Epidermal melanocyte (primary cell): ENCODE measurements at regions not wholly inside any gene's neighbourhood (a gene's known extent, or its start where the extent isn't known, plus 50 kb on each side); places are given as distances from the start of the nearest gene placed in this dataset.

Source experiments
- DNase-seq: peaks from one replicate; pipeline ENCODE4 v3.0.0; 2011; ENCODE audit warnings: low spot score; ENCODE audit not compliant: insufficient read length

DNA sequence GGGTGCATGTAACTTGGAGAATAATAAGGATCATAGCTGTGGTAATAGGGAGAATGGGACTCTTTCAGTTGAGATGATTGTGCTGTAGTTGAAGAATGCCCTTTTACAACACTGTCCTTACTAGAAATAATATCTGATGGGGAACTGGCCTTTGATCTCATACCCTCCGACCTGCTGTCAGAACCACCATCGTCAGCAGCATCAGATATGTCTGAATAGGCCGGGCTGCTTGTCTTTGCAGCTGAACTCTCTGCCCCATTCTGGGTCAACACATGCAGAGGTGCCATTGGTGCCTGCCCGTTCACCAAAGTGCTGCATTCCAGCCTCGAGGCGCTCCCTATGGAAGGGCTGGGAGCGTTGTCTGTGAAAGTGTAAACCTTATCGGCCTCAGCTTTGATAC lies 99.1 kb downstream of the ZNF608 start:
- DNase-seq: no peak

DNA sequence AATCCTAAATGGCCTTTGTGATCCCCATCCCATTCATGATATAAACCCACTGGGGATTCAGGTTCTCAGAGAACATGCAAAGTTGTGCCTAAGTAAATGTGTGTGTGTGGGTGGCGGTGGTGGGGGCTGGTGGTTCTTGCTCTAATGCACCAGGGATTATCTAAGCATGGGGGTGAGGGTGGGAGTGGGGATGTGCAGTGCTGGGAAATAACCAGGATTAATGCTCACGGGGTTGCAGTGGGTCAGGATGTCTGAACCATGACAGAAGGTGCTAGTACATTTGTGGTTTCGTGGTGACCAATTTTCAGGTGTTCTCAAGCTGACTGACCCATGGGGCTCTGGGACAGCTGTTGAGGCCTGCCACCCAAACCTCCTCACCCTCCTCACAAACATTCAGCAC lies 101.0 kb downstream of the ZNF608 start:
- no peak for DNase-seq

- no peak for DNase-seq
Observed at GRCh38 chr5:124644582-124644981, 101.9 kb downstream of the ZNF608 start.

GRCh38 chr5:124644138-124644537 lies 102.3 kb downstream of the ZNF608 start:
- no peak for DNase-seq

- no peak for DNase-seq
Observed at GRCh38 chr5:124643336-124643735, 103.1 kb downstream of the ZNF608 start.

GRCh38 chr5:124642151-124642550 lies 104.3 kb downstream of the ZNF608 start:
- no peak for DNase-seq

- DNase-seq: no peak
Observed at GRCh38 chr5:124641154-124641792, 105.2 kb downstream of the ZNF608 start.

- no peak for DNase-seq
Observed at GRCh38 chr5:124639095-124639665, 107.3 kb downstream of the ZNF608 start.

DNA sequence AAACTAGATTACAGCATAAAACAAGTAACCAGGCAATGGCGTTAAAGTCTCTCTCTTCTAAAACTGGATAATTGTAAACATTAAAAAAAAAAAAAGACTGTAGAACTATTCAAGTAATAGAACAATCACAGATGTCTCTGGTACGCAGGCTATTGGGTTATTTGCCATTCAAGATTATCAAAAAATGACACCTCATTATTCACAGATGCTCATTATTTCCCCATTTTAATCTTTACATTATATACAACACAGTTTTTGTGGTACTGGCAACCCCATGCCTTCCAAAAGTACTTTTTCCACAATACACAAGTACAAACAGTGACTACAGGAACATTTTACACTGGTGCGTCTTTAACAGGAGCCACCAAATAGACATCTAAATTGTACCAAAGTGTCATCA lies 109.4 kb downstream of the ZNF608 start:
- no peak for DNase-seq

DNA sequence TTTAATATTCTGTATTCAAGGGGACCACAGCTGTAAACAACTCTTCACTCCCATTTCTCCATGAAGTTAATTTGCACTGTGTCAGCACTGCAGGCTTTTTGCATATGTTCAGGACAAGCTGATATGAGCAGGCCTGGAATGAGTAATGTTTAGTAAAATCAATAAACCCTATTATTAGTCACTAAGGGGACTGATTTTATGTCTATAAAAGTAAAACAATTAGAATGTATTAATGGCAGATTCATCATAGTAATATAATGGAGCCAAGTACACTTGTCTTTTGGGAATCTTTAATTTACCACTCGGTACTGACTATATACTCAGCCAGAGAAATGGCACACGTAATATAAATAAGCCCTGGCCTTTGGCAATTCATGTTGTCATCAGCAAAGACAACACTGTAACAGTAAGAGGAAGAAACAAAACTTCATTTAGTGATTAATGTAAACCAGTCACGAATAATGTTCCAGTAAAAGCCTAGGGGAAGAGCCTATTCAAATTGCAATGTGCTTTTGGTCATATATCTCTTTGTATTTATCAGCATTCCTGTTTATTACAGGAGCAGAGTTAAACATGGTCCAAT lies 111.6 kb downstream of the ZNF608 start:
- DNase-seq: no peak

- DNase-seq: peak; percentile 37
Observed at GRCh38 chr5:124634228-124634739, 112.2 kb downstream of the ZNF608 start.

DNA sequence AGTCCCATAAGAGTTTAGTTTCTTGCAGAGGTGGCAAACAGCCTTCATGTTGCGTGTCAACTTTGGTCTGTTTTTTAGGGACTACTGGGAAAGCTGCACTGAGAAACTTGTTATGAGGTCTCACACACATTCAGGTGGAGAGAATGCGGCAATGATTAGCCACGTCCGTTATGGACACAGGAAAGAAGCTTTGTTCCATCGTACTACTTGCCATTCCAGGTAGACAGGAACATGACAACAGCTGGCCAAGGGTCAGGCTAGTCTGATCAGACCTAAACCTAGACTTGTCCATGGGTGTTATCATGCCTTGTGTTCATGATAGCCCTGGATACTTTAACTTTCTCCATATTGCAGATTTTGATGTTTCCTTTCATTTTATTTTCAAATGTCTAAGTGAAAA lies 113.2 kb downstream of the ZNF608 start:
- no peak for DNase-seq

DNA sequence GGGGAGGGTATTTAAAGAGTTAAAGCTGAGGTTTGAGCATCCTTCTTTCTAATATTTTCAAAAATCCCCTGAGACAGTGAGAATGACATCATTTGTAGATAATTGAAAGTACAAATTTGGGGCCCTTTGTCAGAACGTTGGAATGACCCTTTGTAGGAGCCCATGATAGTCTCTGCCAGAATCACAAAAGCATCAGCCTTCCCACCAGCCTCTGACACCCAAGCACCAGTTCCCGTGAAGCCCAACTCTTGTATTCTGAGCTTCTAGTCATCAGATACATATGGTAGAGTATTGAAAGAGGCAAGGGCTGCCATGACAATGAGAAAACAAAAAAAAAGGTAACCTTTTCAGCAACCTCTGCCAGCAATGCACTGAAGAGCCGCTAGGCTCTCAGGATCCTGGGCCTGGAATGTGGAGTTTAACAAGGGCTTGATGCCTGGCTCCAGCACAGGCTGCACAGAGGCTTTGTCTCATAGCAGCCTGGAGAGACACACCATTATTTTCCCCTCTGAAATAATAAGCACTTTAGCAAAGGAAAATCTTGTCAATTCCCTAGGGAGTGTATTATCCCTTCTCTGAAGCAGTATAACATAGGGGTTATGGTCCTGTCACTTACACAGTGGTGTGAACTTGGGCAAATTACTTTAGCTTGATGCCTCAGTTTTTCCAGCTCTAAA lies 114.4 kb downstream of the ZNF608 start:
- DNase-seq: no peak

DNA sequence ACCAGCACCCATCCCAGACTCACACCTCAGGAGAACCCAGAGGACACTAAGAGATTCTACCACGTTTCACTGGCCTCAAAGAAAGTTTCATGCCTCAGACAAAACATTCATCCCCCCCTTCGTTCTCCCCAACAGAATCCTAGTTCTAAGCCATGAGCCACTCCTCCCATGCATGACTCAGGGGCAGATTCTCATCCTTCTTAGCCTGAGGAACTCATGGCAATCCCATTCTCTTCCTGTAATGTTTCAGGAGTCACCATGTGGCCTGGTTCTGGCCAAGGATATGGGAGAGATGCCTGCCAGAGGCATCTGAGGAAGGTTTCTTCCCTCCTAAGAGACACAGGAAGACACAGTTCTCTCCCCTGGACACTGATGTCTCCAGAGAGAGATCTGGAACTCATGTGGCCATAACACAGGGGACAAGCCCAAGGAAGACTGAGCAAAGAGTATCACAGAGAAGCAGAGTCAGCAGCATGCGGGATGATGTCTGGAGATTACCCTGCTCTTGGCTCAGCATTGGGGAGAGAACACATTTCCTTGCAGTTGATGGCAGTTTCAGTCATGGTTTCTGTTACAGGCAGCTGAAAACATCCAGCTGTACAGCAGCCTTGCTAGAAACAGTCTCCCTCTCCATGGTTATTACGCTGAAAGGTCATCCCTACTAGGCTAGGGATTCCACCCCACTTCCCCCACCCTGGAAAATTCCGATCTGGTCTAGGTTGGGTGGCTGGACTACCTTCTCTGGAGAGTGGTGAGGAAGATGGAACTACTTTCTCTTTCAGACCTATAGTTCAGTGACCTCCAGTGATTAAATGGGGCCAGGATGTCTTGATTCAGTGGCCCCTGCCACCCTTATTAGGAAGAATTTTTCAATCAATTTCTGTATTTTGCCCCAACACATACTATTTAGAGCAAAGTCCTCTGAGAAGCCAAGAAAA lies 115.4 kb downstream of the ZNF608 start:
- DNase-seq: no peak

DNA sequence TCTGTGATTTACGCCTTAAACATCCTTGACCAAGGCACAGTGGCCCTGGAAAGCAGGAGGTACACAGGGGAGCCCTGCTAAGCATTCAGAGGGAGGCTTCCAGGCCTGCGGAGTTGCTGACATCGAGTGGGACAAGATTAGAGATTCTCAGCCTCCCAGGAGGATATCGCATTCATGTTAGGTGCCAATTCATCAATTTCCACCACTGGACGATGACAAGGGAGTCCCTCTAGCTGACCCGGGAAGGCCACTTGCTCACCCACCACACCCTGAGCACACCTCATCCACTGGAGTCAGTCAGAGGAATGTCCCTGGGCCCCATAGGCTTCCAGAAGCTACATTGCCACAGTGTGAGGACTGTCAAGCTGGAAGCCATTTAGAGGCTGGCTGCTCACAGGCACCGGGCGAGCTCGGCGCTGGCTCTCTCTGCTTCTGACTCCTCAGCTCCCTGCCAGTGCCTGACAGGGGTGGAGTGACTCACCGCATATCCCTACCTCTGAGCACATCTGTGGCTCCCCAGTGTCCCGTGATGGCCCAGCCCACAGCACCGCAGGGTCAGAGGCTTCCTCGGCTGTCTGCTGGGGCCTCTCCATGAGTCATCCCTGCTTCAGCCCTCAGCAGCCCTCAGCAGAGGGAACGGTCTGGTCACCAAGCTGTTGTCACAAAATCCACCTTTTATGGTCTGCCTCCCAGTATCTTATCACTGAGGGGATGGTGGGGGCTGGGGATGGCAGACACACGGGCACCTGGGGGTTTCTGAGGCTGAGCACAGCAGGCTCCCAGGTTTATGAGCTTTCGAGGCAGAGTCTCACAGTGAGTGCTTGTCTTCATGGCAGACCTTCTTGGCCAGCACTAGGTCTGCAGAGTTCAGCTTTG lies 117.5 kb downstream of the ZNF608 start:
- peak; percentile 26 for DNase-seq

DNA sequence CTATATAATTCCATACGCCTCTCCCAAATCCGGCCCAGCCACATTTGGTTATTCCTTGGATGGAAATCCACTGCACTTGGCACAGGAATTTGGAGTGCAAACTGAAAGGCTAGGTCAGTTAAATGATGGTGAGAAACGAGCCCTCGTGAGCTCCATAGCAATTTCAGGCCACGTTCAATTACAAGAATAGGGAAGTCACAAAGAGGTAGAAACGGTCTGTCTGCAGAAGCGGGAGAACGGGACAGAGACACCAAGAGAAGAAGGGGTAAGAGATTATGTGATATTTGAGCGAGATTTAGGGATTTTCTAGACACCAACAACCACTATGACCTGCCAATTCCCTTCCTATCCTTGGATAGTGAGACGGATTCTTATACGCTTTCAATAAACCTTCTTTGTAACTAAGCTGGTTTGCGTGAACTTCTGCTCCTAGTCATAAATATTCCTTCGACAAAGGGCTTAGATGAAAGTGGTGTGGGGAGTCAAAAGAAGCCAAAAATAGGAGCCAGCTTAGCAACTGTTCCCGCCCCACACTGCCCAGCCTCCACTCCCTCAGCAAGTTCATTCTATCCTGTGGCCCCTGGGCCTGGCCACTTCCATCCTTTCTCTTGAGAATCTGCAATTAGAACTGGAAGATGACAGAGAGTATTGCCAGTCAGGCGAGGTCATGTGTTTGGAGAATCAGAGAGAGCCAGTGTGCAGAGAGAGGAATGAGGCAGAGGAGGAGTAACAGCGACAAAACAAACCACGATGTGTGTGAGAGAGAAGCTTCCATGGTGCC lies 118.4 kb downstream of the ZNF608 start:
- no peak for DNase-seq

GRCh38 chr5:124626053-124626452 lies 120.4 kb downstream of the ZNF608 start:
- no peak for DNase-seq

DNA sequence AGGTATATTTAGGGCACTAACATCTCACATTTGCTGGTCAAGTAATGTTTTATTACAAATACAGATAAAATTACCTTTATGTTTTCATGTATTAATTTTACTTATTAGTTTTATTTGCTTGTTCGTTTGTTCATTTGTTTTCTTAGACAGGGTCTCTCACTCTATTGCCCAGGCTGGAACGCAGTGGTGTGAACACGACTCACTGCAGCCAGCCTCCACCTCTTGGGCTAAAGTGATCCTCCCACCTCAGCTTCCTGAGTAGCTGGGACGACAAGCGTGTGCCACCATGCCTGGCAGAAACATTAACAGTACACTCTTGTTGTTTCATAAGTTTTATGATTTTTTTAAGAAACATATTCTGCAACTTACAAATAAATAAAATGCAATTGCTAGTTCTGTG lies 123.2 kb downstream of the ZNF608 start:
- DNase-seq: no peak

GRCh38 chr5:124622851-124623250 lies 123.6 kb downstream of the ZNF608 start:
- DNase-seq: no peak

DNA sequence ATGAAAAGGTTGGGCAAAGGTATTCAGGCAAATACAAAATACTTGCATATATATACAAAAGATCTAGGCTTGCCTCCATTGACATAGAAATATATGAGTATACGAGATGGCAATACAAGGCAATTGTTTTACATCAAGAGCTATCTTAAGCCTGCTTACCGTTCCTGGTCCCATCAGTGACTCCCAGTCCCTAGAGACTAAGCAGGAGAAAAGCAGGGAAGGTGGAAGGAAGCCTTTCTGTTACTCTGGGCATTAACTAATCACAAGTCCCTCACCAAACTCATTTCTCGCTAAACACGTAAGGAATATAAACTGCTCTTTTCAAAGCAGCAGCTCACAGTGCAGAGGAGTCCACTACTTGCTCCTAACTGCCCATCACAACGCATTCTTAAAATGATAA lies 125.2 kb downstream of the ZNF608 start:
- DNase-seq: no peak
